AG09309 (cell line): ENCODE measurements at regions not wholly inside any gene's neighbourhood (a gene's known extent, or its start where the extent isn't known, plus 50 kb on each side); places are given as distances from the start of the nearest gene placed in this dataset.

ENCODE experiments used
- DNase-seq: peaks from one replicate; pipeline ENCODE4 v3.0.0-alpha.2; 2010; ENCODE audit warnings: low read depth
- H3K4me3 ChIP-seq: 2 replicates; pipeline ENCODE4 v1.5.1; 2011; ENCODE audit warnings: mild to moderate bottlenecking, low read depth, low read length, moderate library complexity; ENCODE audit not compliant: control insufficient read depth
- CTCF ChIP-seq: IDR thresholded peaks from 2 replicates; pipeline ENCODE4 v1.5.1; 2011; ENCODE audit warnings: mild to moderate bottlenecking, low read depth, low read length, inconsistent platforms; ENCODE audit not compliant: insufficient read depth, control insufficient read depth; ENCODE audit errors: missing control alignments

GRCh38 chr1:71154429-71154828 is 73.6 kb upstream of the ZRANB2 start:
- no peak for TF ChIP-seq CTCF
- H3K4me3 ChIP-seq = no peak overlapping the region
- DNase-seq = no peak

GRCh38 chr1:71153826-71154225 is 73.0 kb upstream of the ZRANB2 start:
- no peak for DNase-seq
- no peak overlapping the region for H3K4me3 ChIP-seq
- no peak for TF ChIP-seq CTCF

GRCh38 chr1:71147637-71148360 is 67.0 kb upstream of the ZRANB2 start:
- no peak for DNase-seq
- TF ChIP-seq CTCF = no peak
- H3K4me3 ChIP-seq = no peak overlapping the region

- DNase-seq = no peak
- TF ChIP-seq CTCF = no peak
- H3K4me3 ChIP-seq = no peak overlapping the region
These were observed 54.7 kb upstream of the ZRANB2 start for GRCh38 chr1:71135571-71135970.
